T-helper 1 cell treated with Interleukin-12 subunit alpha and Interleukin-12 subunit beta and Interleukin-4 antibody, amounts not matched to agents 30 ng/mL and 1 ng/mL, for 36 hours (primary cell): ENCODE measurements at regions not wholly inside any gene's neighbourhood (a gene's known extent, or its start where the extent isn't known, plus 50 kb on each side); places are given as distances from the start of the nearest gene placed in this dataset.

Experiments
- intact Hi-C: fragments of 100-400 bp; cut with micrococcal nuclease; formaldehyde crosslinking; loops from one replicate; pipeline ENCODE4 v1.15.1; 2024

DNA sequence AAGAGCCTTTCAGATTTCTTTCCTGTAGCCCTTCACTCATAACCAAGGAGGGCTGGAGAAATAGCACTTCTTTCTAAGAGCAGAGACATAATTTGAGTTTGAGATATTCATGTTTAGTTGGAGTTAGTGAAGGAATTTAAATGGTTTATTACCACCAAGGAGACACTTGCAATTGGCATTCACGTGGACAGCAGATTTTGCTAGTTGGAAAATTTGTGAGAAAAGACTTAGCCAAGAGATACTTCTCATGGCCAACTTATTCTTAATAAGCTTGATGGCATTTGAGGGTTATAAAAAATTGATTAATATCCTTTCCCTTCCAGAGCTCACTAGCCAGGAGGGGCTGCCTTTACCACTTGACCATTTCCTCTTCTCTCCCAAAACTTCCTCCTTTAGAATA is 518.7 kb downstream of the TNS1 start:
- intact Hi-C loops: no loop called here

DNA sequence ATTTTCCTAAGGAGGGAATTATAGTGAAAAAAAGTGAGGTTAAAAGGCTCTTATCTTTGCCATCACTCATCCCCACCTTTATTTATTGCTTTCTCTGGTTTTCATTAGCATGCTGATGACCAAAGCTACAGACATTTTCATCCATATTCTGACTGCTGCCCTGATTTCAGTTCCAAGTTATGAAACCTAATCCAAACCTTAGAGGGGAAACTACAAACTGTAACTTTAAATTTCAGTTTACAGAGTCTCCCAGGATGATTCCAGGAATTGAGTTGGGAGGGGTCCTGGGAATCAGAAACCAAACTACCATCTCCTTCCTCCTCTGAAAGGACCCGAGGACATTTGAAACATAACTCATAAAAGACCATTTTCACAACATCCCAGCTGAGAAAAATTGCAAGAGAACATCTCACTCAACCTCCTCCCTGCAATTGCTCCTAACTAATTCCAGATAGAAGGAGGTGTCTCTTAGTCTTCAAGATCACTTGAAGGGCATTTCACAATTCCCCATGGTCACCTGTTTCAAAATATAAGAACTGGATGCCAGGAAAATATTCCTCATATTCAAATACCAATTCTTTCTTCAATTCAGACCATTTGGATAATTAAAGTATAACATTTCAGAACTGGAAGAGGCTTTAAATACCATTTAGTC is 520.6 kb downstream of the TNS1 start:
- intact Hi-C loops: no loop called here

GRCh38 chr2:217481577-217481976 is 521.2 kb downstream of the TNS1 start:
- intact Hi-C loops: no loop called here

DNA sequence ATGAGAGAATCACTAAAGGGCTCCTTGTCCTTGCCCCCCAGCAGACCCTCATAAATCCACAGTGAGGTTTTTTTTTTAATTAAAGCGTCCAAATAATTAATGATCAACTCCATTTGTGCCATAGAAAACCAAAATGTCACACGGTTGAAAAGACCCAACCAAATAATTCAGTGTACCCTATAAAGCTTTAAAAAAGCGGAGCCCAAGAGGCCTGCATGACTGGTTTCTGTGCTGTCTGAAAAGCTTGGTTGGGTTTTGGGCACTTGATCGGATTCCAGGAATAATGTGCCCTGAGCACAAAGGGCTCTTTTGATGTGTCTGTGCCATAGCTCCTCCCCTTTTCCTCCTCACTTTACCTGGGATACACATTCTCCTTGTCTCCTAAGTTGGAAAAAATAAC is 523.2 kb downstream of the TNS1 start:
- intact Hi-C loops: no loop called here

GRCh38 chr2:217478831-217479455 is 523.9 kb downstream of the TNS1 start:
- intact Hi-C loops: no loop called here

- intact Hi-C loops: no loop called here
Measured at GRCh38 chr2:217477583-217477982, 525.2 kb downstream of the TNS1 start.

GRCh38 chr2:217475791-217476190 is 527.0 kb downstream of the TNS1 start:
- intact Hi-C loops: no loop called here

GRCh38 chr2:217475101-217475500 is 527.7 kb downstream of the TNS1 start:
- intact Hi-C loops: no loop called here

DNA sequence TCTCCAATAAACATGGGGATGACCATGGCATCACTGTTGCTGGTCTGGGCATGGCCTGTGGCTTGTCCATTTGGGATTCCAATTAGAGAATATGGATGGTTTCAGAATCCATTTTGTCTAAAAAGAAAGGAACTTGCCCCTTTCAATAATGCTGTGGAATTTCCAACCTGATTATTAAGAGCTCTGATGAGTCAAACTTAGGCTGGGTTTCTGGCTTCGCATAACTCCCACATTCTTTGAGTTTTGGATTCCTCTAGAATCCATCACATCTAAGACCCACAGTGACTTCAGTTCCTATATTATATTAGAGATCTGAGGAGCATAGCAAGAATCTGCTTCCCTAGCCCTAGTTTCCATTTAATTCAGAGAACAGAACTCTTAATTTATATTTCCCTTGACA is 531.5 kb downstream of the TNS1 start:
- intact Hi-C loops: no loop called here

- intact Hi-C loops: no loop called here
Measured at GRCh38 chr2:217469203-217469810, 533.5 kb downstream of the TNS1 start.

DNA sequence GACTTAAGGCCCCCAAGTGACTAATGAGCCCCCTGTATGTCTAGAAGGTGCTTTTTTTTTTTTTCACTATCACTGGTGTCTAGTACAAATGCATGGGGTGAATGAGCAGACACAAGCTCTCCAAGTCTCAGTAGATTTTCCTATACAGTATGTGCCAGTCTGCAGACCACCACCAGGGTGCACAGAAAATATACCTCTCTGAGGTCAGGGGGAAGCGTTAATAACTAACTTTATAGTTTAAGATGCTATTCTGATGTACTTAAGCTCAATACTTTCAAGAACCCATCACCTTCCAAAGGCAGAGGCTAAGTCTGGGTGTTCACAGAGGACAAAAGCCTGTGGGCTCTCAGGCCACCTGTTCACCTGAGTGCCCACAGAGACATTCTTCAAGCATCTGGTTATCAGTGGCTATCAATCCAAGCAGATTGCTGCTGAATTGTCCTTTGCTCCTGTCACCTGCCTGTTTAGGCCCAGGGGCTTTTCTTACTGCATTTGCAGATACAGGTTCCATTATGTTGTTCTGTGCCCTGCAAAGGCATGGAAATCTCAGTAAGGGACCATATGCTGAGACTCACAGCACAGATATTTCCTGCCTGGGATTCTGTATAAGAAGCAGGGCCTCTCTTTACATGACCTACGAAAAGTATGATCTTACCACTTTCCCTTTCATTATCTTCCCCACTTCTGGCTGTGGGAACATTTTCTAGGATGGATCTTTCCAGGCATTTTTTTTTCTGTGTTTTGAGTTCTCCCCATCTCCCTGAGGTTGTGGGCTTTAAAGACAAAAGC is 534.6 kb downstream of the TNS1 start:
- intact Hi-C loops: no loop called here

DNA sequence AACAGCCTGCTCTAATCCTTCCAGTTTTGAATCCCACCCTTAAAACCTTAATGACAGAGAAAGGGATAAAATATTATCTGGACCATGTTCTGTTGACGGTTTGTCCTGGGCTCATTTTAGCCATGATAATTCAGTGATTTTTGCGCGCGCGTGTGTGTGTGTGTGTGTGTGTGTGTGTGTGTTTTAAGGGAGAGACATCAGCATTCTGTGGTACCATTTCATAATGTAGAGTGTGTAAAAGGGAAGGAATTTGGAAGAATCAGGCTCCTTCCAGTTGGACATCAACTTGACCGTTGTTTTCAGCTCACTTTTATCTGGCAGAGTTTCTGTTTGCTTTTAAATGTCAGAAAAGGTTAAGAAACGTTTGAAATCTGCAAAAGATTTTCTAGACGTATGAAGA is 535.5 kb downstream of the TNS1 start:
- intact Hi-C loops: no loop called here

- intact Hi-C loops: no loop called here
Measured at GRCh38 chr2:217466805-217467204, 536.0 kb downstream of the TNS1 start.

GRCh38 chr2:217466104-217466503 is 536.7 kb downstream of the TNS1 start:
- intact Hi-C loops: no loop called here

GRCh38 chr2:217465100-217465499 is 537.7 kb downstream of the TNS1 start:
- intact Hi-C loops: no loop called here

DNA sequence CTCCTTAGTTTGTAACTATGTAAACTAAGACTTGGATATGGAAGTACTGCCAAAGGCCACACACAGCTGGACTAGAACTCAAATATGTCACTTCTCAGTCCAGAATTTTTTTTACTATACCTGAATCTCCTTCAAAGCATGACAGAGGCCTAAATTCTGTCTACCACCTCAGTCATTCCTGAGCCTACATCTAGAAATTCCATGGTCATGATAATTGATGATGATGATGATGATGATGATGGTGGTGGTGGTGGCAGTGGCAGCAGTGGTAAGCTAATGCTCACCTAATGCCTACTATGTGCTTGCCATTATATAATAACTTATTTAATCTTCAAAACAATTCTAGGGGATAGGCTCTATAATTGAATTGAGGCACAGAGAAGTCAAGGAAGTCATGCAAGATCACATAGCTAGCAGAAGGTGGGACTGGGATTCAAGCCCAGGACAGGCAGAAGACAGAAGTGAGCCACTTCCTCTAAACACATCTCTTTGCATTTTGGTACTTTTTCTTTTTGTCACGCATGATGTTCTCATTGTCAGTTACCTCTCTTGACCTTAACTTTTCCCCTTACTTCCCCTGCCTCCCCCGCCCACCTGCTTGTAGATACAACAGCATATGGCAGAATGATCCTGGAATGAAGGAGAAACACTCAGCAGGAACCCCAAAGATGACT is 539.3 kb downstream of the TNS1 start:
- intact Hi-C loops: no loop called here

DNA sequence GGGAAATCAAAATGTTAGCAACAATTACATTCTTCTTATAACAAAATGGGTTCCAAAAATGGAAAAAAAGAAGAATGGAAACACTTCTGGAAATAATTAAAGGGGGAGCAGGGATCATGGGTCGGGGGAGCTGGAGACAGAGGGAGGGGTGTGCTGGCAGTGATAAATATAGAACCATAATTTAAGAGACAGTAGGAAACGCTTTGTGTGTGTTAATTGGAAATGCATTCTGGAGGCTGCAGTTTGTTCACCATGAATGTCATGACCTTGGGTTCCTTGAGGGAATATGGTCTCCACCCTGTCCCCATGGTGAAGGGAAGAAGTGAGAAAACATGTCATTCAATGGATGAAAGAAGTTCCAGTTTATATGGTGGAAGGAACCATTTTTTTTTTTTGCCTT is 540.7 kb downstream of the TNS1 start:
- intact Hi-C loops: no loop called here

GRCh38 chr2:217461674-217462073 is 541.1 kb downstream of the TNS1 start:
- intact Hi-C loops: no loop called here

DNA sequence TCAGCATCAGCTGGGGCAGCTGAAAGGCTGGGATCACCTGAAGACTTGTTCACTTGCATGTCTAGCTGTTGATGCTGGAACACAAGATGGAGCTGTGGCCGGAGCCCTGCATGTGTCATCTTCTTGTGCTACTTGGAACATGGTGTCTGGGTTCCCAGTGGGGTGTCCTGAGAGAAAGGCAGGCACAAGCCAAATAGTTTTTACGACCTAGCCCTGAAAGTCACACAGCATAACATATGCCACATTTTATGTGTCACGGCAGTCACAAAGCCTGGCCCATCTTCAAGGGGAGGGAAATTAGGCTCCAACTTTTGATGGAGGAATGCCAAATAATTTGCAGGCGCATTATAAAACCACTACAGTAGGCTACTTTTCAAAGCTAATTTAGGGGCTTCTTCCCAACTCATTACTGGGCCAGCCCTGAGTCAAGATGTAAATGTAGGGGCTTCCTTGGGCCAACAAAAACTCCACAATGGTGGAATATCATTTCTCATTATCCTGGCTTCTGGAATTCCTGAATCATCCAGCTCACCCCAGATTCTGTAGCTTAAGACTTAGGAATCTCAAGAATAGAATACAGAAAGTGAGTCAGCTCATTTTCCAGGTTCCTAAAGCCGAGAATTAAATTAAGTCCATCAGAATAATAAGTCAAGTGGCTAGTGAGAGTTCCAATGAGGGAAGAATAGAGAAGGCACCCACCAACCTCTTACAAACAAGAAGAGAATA is 543.0 kb downstream of the TNS1 start:
- intact Hi-C loops: no loop called here

DNA sequence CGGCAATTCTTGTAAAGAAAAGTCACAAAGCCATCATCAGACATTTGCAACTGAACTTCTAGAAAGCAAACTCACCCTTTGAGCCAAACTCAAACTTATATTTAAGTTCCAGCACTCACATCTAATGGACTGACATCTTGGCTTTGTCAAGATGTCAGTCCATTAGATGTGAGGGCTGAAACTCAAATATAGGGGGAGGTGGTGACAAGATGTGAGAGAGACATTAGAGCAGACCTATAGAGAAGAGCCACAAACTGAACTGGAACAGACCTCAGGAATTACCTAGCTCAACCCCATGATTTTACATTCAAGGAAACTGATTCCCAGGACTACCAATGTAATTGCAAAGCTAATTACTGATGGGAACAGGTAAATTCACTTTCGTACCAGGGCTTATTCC is 543.8 kb downstream of the TNS1 start:
- intact Hi-C loops: no loop called here

- intact Hi-C loops: no loop called here
Measured at GRCh38 chr2:217456016-217456415, 546.8 kb downstream of the TNS1 start.
